ENCODE measurements at regions not wholly inside any gene's neighbourhood (a gene's known extent, or its start where the extent isn't known, plus 50 kb on each side); places are given as distances from the start of the nearest gene placed in this dataset.
"Not testable (repeated sequence)": the region's sequence is repeated elsewhere in the genome, so short reads cannot be mapped to it uniquely, and the experiment has no call there.

DNA sequence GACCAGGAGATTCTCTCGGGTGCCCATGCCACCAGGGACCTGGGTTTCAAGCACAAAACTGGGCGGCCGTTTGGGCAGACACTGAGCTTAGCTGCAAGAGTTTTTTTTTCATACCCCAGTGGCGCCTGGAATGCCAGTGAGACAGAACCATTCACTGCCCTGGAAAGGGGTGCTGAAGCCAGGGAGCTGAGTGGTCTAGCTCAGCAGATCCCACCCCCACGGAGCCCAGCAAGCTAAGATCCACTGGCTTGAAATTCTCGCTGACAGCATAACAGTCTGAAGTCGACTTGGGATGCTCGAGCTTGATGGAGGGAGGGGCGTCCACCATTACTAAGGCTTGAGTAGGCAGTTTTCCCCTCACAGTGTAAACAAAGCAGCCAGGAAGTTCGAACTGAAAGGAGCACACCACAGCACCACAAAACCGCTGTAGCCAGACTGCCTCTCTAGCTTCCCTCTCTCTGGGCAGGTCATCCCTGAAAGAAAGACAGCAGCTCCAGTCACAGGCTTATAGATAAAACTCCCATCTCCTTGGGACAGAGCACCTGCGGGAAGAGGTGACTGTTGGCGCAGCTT, 157.7 kb downstream of the GIPC2 start:
- DNase-seq, CTCF ChIA-PET, H3K9me3 Mint-ChIP-seq, H3K27me3 Mint-ChIP-seq, H3K36me3 Mint-ChIP-seq, H3K4me3 Mint-ChIP-seq, H3K27ac Mint-ChIP-seq, H3K4me1 Mint-ChIP-seq: not testable (repeated sequence)

DNA sequence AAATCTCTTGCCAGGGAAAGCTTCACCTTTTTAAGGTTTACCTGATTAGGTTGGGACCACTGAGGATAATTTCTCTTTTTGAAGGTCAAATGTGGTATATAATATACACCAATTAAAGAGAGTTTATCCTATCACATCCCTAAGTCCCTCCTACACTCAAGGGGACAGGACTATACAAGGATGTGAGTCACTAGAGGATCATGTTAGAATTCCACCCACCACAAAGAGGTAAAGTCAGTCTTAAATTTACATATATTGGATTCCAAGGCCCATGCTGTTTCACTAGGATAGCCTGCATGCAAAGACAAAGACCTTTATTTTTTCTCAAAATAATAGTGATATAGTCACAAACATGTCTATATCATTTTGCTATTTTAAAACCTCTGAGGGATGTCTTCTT, 164.4 kb downstream of the GIPC2 start:
- CTCF ChIA-PET = no interaction called here

DNA sequence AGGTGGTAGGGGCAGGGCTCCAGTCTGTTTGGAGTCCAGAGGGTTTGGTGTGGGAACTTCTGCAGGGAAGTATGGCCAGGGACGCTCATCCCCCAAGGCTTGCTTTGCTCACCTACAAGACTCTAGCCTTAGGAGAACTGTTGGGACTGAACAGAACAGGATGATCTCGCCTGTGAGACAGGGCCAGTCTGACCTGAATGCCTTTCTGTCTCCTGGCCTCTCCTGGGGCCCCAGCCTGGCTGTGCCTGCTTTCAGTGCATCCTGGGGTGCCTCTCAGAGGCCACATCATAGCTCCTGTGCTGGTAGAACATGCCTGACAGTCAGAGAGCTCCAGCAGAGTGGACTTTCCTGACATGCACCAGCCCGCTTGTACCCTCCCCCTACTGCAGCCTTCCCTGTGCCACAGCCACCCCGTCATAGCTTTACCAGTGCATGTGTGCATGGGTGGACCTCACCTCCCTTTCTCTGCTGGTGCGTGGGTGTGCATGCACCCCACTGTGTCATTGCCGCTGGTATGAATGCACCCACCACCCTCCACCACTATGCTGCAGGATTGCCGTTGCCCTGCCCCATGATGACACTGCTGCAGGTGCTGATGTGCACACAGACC, 165.8 kb downstream of the GIPC2 start:
- Mint-ChIP-seq H3K27ac (no peak overlapping the region), H3K36me3 (no peaks in the 10 kb centered on the region), H3K27me3 (peaks cover 4% of the 10 kb centered on the region), H3K4me1 (no peaks in the 10 kb centered on the region), H3K9me3 (no peaks in the 10 kb centered on the region), H3K4me3 (no peak overlapping the region)
- DNase-seq = no peak
- CTCF ChIA-PET = no interaction called here

More for the DNA sequence above, 164.4 kb downstream of the GIPC2 start:
- Mint-ChIP-seq H3K9me3 (no peaks in the 10 kb centered on the region), H3K4me3 (no peak overlapping the region), H3K4me1 (no peaks in the 10 kb centered on the region), H3K27me3 (peaks cover 4% of the 10 kb centered on the region), H3K27ac (no peak overlapping the region), H3K36me3 (no peaks in the 10 kb centered on the region)
- DNase-seq = no peak

DNA sequence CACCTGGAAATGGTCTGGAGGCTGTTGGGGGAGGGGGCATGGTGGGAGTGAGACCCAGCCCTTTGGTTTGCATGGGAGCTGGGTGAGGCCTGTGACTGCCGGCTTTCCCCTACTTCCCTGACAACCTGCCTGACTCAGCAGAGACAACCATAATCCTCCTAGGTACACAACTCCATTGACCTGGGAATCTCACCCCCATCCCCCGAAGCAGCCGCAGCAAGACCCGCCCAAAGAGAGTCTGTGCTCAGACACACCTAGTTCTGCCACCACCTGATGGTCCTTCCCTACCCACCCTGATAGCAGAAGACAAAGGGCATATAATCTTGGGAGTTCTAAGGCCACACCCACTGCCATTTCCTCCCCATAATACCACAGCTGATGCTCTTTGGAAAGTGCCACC, 168.6 kb downstream of the GIPC2 start:
- DNase-seq = no peak
- Mint-ChIP-seq H3K4me1 (no peaks in the 10 kb centered on the region), H3K36me3 (no peaks in the 10 kb centered on the region), H3K27ac (no peak overlapping the region), H3K9me3 (no peaks in the 10 kb centered on the region), H3K4me3 (no peak overlapping the region), H3K27me3 (peaks cover 4% of the 10 kb centered on the region)
- CTCF ChIA-PET = no interaction called here

DNA sequence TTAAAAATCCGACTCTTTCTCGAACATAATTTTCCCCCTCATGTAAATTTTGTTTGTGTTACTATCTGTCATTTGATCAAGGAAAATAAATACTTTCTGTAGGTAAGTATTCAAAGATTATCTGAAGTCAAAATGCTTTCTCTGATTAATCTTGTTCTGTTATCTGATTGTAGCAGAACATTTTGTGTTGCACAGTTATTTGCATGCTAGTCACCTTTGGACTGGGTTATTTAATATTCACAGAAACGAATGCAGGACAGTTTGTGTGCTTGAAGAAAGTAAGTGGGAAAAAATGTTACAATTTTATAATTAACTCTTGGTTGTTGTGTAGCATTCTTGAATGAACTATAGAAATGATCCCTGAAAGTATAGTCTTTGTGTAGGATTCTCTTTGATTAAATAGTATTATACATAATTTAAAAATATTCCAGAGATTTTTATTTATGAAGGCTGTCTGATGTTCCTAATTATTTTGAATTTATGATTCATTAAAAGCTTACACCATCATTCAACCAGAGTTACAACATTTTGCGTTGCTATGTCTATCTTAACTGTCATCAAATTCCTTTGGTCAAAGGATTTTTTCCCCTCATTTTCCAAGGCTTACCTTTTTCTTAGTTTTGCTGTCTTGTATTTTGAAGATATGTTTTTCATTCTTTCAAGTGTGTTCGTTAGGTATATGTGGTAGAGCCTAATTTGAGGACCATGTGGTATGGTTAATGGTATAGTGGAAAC, 176.6 kb downstream of the GIPC2 start:
- Mint-ChIP-seq H3K4me1 (no peaks in the 10 kb centered on the region), H3K4me3 (no peak overlapping the region), H3K9me3 (no peaks in the 10 kb centered on the region), H3K36me3 (no peaks in the 10 kb centered on the region), H3K27me3 (peaks cover 4% of the 10 kb centered on the region), H3K27ac (no peak overlapping the region)
- CTCF ChIA-PET = no interaction called here
- no peak for DNase-seq

DNA sequence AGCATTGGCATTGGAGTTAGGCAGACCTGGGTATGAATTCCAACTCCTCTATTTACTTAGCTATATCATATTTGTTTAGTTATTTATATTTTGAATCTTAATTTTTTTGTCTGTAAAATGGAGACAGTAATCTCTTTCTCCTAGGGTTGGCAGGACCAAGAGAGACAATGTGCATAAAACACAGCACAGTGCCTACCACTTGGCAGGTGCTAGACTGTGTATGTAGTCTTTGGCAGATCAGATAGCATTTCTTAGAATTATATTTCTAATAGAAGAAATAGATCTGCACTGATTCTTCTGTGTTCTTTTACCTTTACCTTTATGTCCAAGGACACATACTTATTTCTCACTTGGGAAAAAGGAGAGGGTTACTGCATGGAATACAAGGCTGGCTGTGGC, 177.2 kb downstream of the GIPC2 start:
- Mint-ChIP-seq H3K36me3 (no peaks in the 10 kb centered on the region), H3K4me3 (no peak overlapping the region), H3K27ac (no peak overlapping the region), H3K4me1 (no peaks in the 10 kb centered on the region), H3K27me3 (peaks cover 4% of the 10 kb centered on the region), H3K9me3 (no peaks in the 10 kb centered on the region)
- DNase-seq = no peak
- CTCF ChIA-PET = no interaction called here

DNA sequence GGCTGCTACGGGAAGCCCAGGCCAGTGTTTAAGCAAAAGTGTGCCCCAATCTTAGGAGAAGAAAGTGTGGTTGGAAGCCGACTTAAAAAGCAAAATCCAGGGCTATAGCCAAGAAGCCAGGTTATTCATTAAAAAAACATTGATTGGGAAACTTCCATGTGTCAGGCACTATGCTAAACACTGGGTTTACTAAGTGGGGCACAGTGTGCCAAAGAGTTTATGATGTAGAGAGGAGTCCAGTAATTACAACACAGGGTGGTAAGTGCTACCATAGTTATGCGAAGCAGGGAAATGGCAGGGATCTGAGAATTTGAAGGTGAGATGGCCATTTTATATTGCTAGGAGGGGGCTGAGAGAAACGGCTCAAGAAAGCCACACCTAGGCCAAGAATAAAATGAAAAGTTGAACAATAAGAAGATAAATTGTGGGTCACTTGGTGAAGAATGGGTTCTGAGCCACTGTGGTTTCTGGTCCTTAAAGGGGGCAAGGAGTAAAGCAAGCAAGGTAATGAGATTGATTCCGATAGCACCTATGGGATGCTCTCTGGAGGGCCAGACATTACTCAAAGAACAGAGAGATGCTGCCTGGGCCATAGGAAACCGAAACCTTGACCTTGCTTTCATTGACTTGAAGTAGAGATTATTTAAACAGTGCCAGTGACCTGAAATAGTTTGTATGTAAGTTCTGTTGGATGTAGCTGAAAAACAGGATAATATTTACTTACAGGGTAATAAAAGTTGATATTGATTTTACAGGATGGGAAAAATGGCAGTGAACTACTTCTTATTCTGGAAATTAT, 177.8 kb downstream of the GIPC2 start:
- Mint-ChIP-seq H3K4me1 (no peaks in the 10 kb centered on the region), H3K27me3 (peaks cover 4% of the 10 kb centered on the region), H3K27ac (no peak overlapping the region), H3K36me3 (no peaks in the 10 kb centered on the region), H3K4me3 (no peak overlapping the region), H3K9me3 (no peaks in the 10 kb centered on the region)
- no peak for DNase-seq
- CTCF ChIA-PET = no interaction called here

DNA sequence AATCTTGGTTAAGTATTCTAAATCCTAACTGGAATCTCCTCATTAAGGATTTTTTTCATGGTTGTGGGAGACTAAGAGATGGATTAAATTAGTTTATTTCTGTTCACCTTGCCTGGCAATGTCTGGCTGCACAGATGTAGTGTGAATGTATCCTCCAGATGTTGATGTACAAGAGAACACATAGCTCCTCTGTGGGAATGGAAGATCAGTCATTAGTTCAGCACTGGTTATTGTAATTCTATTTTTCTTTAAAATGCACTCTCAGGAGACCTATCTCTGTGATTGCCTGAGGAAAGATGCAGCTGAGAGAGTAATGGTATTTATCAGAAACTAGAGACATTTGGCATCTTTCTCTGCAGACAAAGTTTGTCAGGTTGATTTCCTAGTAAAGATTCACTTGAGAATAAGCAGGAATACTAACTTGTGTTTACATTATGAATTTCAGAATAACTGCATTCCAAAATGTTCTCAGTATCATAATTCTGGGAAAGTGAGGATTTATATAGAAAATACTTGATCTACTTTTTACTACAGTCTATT, 178.6 kb downstream of the GIPC2 start:
- DNase-seq = no peak
- Mint-ChIP-seq H3K27ac (no peak overlapping the region), H3K9me3 (no peaks in the 10 kb centered on the region), H3K27me3 (peaks cover 4% of the 10 kb centered on the region), H3K36me3 (no peaks in the 10 kb centered on the region), H3K4me1 (no peaks in the 10 kb centered on the region), H3K4me3 (no peak overlapping the region)
- CTCF ChIA-PET = no interaction called here

DNA sequence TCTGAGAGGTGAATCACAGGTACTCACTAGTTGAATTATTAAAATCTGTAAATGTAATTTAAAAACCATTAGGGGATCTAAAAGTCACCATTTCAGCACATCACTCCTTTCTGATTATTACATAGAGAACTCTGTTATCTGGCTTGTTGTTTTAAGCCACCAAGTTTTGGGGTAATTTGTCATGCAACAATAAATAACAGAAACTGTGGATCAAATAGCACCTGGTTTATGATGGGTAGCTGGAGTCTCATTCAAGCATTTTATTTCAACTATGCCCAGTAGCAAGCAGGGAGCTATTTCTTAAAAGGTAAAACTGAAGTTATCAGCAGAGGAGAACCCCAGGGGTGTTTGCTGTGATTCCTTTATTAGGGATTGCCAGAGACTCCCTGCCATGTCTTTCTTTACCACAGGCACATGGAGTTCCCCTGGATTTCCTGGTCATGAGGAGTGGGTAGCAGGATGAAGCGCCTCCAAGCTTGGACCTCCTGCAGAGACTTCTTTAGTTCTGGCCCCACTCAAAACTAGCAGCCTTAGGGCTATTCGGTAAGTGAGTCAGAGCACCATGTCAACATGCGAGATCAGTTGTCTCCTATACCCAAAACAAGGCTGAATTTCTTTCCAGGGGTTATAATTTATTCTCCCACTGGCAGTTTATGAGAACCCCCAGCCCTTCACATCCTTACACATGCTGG, 179.2 kb downstream of the GIPC2 start:
- Mint-ChIP-seq H3K36me3 (no peaks in the 10 kb centered on the region), H3K27me3 (peaks cover 4% of the 10 kb centered on the region), H3K27ac (no peak overlapping the region), H3K9me3 (no peaks in the 10 kb centered on the region), H3K4me3 (no peak overlapping the region), H3K4me1 (no peaks in the 10 kb centered on the region)
- DNase-seq = no peak
- CTCF ChIA-PET = no interaction called here

DNA sequence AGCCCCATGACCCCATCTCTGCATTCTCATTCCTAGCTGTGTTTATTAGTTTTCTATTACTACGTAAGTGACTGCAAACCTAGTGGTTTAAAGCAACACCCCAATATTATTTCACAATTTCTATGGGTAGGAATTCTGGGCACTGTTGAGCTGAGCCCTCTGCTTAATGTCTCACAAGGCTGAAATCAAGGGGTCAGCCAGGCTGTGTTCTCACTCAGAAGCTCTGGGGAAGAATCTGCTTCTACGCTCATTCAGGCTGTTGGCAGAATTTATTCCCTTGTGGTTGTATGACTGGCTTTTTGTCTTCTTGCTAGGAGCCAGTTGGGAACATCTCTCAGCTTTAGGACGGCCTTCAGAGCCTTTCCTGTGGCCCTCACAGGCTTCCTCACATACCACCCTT, 181.0 kb downstream of the GIPC2 start:
- Mint-ChIP-seq H3K27ac (no peak overlapping the region), H3K4me1 (no peaks in the 10 kb centered on the region), H3K27me3 (peaks cover 4% of the 10 kb centered on the region), H3K4me3 (no peak overlapping the region), H3K36me3 (no peaks in the 10 kb centered on the region), H3K9me3 (no peaks in the 10 kb centered on the region)
- CTCF ChIA-PET = no interaction called here
- DNase-seq = no peak

DNA sequence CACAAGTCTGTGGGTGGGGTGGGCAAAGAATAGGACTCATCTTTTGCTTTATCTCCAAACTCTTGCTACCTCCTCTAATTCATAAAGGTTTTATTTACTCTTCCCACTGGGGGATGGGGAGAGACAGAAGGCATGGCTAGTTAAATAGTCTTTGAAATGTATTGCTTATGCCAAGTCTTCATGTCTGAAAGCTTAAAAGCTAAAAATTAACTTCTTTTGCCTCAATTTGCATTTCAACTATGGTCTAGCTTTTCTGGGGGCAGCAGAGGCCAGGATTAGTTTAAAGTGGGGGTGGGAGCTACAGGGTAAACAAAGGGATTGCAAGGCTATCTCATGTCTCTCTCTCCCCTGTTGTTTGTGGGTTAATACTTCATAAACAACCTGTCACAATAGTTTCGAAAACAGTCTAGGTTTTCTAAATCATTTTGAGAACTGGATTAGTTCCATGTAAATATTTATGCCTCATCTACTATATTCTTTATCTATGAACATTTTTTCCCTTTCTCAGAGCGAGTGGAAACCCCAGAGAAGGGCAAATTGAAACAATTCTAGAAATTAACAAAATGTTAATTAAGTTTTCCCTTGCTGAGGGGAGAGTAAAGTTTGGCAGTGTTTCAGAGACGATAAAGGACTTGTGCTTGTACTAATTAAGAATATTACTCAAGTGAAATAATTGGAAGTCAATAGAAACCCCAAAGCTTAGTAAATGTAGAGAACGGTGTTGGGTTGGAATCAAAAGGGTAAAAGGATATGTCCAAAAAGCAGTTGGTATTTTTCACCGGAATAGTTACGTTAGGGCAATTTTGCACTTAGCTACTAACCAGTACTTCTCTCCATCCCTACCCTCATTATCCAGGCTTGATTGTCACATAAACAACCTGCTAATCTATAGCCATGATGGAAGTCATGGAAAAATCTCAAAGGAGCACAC, 182.2 kb downstream of the GIPC2 start:
- Mint-ChIP-seq H3K27me3 (peaks cover 4% of the 10 kb centered on the region), H3K36me3 (no peaks in the 10 kb centered on the region), H3K27ac (no peak overlapping the region), H3K4me3 (no peak overlapping the region), H3K9me3 (no peaks in the 10 kb centered on the region), H3K4me1 (no peaks in the 10 kb centered on the region)
- DNase-seq = no peak
- CTCF ChIA-PET = no interaction called here

DNA sequence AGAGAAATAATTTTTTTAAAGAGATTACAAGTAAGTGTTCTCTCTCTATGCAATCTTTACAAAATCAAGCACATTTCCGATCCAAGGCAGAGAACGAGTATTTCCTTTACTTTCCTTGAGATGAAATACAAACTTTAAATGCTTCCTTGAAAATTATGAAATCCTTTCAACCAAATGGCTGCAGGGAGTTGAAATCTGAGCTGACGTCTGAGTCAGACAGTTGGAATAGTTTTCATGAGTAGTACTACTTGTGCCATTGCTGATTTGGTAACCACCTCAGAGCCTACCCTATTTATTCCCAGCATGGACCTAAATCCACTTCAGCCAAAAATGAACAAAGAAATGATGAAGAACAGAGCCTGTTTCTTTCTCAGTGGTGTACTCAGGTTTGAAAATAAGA, 183.6 kb downstream of the GIPC2 start:
- H3K4me1 Mint-ChIP-seq = no peaks in the 10 kb centered on the region
- H3K36me3 Mint-ChIP-seq = no peaks in the 10 kb centered on the region
- CTCF ChIA-PET = no interaction called here
- no peak overlapping the region for H3K4me3 Mint-ChIP-seq
- H3K27me3 Mint-ChIP-seq = peaks cover 1% of the 10 kb centered on the region
- DNase-seq = no peak
- H3K9me3 Mint-ChIP-seq = no peaks in the 10 kb centered on the region
- H3K27ac Mint-ChIP-seq = no peak overlapping the region

DNA sequence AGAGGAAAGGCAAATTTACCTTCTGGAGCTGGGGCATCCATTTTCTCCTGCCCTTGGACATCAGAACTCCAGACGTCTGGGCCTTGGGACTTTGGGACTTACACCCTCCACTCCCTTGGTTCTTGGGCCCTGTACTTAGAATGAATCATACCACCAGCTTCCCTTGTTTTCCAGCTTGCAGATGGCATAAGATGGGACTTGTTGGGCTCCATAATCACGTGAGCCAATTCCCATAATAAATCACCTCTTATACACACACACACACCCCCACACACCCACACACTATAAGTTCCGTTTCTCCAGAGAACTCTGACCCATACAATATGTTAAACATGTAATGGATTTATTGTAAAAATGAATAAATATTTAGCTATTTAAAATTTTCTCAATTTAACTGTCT, 185.7 kb downstream of the GIPC2 start:
- H3K36me3 Mint-ChIP-seq = no peaks in the 10 kb centered on the region
- H3K4me3 Mint-ChIP-seq = no peak overlapping the region
- CTCF ChIA-PET = no interaction called here
- DNase-seq = no peak
- H3K4me1 Mint-ChIP-seq = no peaks in the 10 kb centered on the region
- H3K27me3 Mint-ChIP-seq = no peaks in the 10 kb centered on the region
- H3K27ac Mint-ChIP-seq = no peak overlapping the region
- H3K9me3 Mint-ChIP-seq = no peaks in the 10 kb centered on the region

All from activated naive CD4-positive, alpha-beta T cell treated with anti-CD3 and anti-CD28 coated beads, Interleukin-2, amount 10 ng/mL, durations not matched to agents 7 days and 5 days (primary cell).